ENCODE measurements at regions not wholly inside any gene's neighbourhood (a gene's known extent, or its start where the extent isn't known, plus 50 kb on each side); places are given as distances from the start of the nearest gene placed in this dataset.

- no peak for DNase-seq (ENCODE audit: low spot score)
Measured at GRCh38 chrX:139113708-139114107, 402.2 kb upstream of the FGF13 start.

- DNase-seq (ENCODE audit: low spot score): no peak
Measured at GRCh38 chrX:139112432-139112831, 400.9 kb upstream of the FGF13 start.

- DNase-seq (ENCODE audit: low spot score): no peak
Measured at GRCh38 chrX:139106069-139106468, 394.6 kb upstream of the FGF13 start.

GRCh38 chrX:139094671-139095592, 383.4 kb upstream of the FGF13 start:
- no peak for DNase-seq (ENCODE audit: low spot score)

- DNase-seq (ENCODE audit: low spot score): no peak
Measured at GRCh38 chrX:139093201-139093600, 381.7 kb upstream of the FGF13 start.

- no peak for DNase-seq (ENCODE audit: low spot score)
Measured at GRCh38 chrX:139091878-139092277, 380.4 kb upstream of the FGF13 start.

- no peak for DNase-seq (ENCODE audit: low spot score)
Measured at GRCh38 chrX:139091066-139091465, 379.5 kb upstream of the FGF13 start.

- DNase-seq (ENCODE audit: low spot score): no peak
Measured at GRCh38 chrX:139086246-139086645, 374.7 kb upstream of the FGF13 start.

GRCh38 chrX:139085404-139085803, 373.9 kb upstream of the FGF13 start:
- no peak for DNase-seq (ENCODE audit: low spot score)

GRCh38 chrX:139083191-139083590, 371.7 kb upstream of the FGF13 start:
- DNase-seq (ENCODE audit: low spot score): no peak

GRCh38 chrX:139081965-139082364, 370.4 kb upstream of the FGF13 start:
- no peak for DNase-seq (ENCODE audit: low spot score)

GRCh38 chrX:139079789-139080188, 368.3 kb upstream of the FGF13 start:
- DNase-seq (ENCODE audit: low spot score): no peak

- DNase-seq (ENCODE audit: low spot score): no peak
Measured at GRCh38 chrX:139078761-139079280, 367.3 kb upstream of the FGF13 start.

GRCh38 chrX:139078342-139078741, 366.8 kb upstream of the FGF13 start:
- no peak for DNase-seq (ENCODE audit: low spot score)

GRCh38 chrX:139077281-139078250, 366.0 kb upstream of the FGF13 start:
- no peak for DNase-seq (ENCODE audit: low spot score)

- DNase-seq (ENCODE audit: low spot score): no peak
Measured at GRCh38 chrX:139063364-139063763, 351.8 kb upstream of the FGF13 start.

- DNase-seq (ENCODE audit: low spot score): no peak
Measured at GRCh38 chrX:139058831-139059495, 347.4 kb upstream of the FGF13 start.

GRCh38 chrX:139052461-139052860, 340.9 kb upstream of the FGF13 start:
- DNase-seq (ENCODE audit: low spot score): no peak

GRCh38 chrX:139049465-139049864, 337.9 kb upstream of the FGF13 start:
- DNase-seq (ENCODE audit: low spot score): no peak

GRCh38 chrX:139044680-139045079, 333.2 kb upstream of the FGF13 start:
- no peak for DNase-seq (ENCODE audit: low spot score)

- DNase-seq (ENCODE audit: low spot score): no peak
Measured at GRCh38 chrX:139039041-139039440, 327.5 kb upstream of the FGF13 start.

GRCh38 chrX:139026811-139027210, 315.3 kb upstream of the FGF13 start:
- DNase-seq (ENCODE audit: low spot score): no peak
